ENCODE measurements at regions not wholly inside any gene's neighbourhood (a gene's known extent, or its start where the extent isn't known, plus 50 kb on each side); places are given as distances from the start of the nearest gene placed in this dataset.

DNA sequence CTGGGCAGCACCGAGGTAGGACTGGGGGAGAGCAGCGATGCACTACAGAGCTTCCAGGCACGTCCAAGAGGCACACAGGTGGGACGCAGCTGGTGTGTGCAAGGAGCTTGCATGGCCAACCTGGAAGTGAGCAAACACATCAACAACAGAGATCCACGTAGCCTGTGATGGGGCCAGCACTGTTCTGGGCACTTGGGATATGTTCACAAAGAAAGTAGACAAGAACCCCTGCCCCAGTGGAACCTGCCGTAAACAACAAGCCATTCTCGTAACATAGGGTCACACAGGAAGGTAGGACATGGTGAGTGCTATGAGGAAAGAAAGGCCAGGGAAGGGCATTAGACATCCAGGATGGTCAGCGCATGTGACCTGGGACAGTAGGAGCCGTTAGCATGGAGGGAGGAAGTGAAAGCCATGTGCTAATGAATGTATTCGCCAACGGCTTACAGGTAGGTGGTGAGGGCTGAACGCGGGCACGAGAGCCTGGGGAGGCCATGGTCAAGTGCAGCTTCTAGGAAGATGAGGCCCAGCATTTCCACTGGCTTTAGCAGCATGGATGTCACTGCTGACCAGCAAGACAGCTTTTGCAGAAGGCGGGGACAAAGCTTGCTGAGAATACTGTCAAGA, 105.5 kb downstream of the TEX26 start:
- TF ChIP-seq LEF1 (IDR thresholded peaks at IDR 0.05; ENCODE audit: borderline replicate concordance), result no peak
- no peak for TF ChIP-seq ELF4 (IDR thresholded peaks at IDR 0.05)
- no peak for TF ChIP-seq BHLHE40 (IDR thresholded peaks at IDR 0.05; ENCODE audit: borderline replicate concordance)
- CTCF ChIA-PET, result no interaction called here
- no peak for DNase-seq (ENCODE audit: extremely low spot score)
- POLR2A ChIA-PET, result no interaction called here

DNA sequence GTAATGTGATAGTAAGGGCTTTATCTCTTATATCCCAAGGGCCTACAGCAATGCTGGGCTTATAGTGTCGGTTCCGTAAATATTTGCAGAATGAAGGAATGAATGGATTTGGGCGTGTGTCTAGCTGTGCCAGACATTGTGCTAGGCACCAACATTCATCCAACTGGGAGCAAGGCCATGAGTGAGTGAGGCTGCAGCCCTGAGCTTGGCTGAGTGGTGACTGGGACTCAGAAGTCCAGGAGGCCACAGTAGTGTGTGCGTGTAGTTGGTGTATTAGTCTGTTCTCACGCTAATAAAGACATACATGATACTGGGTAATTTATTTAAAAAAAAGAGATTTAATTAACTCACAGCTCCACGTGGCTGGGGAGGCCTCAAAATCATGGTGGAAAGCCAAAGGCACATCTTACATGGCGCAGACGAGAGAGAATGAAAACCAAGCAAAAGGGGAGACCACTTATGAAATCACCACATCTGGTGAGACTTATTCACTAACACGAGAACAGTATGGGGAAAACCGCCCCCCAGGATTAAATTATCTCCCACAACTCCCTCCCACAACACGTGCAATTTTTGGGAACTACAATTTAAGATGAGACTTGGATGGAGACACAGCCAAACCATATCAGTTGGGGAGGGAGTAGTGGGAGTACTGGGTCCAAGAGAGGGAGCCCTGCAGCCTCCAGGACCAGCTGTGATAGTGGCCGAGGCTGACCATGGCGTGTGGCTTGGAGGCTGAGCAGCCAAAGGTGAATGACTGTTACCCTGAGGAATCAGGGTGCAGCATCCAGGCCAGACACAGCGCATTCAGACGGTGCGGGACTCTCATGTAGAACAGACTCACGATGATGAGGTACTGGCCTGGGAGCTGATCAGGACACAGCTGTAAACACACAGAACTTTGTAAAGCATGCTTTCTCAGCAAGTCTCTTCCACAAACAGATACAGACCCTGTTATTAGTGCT, 104.6 kb downstream of the TEX26 start:
- CTCF ChIA-PET, result no interaction called here
- POLR2A ChIA-PET, result no interaction called here
- DNase-seq (ENCODE audit: extremely low spot score), result no peak

DNA sequence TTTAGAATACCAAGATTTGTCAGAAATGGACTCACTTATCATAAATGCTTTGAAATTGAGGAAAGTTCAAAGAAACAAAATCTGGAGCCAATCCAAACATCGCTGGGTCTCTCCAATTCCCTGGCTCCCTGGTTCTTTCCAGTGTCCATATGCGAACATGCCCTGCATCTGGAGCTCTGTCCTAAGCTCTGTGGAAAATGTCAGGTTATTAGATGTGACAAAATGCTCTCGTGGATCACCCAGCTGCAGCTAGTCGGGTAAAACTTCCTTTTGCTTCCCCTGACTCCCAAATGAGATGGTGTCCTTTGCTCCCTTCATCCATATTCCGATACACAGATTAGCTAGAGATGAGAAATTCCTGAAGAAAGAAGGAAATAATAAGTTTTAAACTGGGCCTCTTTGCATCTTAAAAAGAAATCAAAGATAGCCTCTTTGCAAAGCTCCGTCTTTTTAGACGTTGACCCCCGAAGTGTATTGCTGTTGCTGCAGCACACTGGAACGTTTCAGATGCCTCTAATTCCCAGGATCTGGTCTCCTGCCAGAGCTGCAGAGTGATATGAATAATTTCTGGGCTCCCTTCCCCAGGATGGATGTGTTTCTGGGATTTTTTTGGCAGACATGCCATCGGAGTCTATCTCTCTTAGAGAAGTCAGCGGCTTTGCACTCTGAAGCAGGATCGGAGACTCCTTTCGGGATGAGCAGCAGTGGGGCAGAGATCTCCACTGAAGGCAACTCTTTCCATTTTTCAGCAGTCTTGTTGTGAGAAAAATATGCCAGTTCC, 102.9 kb downstream of the TEX26 start:
- POLR2A ChIA-PET, result no interaction called here
- no peak for TF ChIP-seq LEF1 (IDR thresholded peaks at IDR 0.05; ENCODE audit: borderline replicate concordance)
- no peak for TF ChIP-seq FOXA1 (IDR thresholded peaks at IDR 0.05)
- TF ChIP-seq SUZ12 (IDR thresholded peaks at IDR 0.05), result no peak
- no peak for TF ChIP-seq L3MBTL2 (conservative IDR thresholded peaks at IDR 0.05)
- no peak for TF ChIP-seq SP1 (IDR thresholded peaks at IDR 0.05)
- no peak for TF ChIP-seq FOXK2 (IDR thresholded peaks at IDR 0.05)
- no peak for TF ChIP-seq ARNT (IDR thresholded peaks at IDR 0.05)
- no peak for TF ChIP-seq FOXM1 (IDR thresholded peaks at IDR 0.05; ENCODE audit: borderline replicate concordance)
- TF ChIP-seq TARDBP (IDR thresholded peaks at IDR 0.05), result no peak
- no peak for TF ChIP-seq ELF4 (IDR thresholded peaks at IDR 0.05)
- TF ChIP-seq, protein P1, sequence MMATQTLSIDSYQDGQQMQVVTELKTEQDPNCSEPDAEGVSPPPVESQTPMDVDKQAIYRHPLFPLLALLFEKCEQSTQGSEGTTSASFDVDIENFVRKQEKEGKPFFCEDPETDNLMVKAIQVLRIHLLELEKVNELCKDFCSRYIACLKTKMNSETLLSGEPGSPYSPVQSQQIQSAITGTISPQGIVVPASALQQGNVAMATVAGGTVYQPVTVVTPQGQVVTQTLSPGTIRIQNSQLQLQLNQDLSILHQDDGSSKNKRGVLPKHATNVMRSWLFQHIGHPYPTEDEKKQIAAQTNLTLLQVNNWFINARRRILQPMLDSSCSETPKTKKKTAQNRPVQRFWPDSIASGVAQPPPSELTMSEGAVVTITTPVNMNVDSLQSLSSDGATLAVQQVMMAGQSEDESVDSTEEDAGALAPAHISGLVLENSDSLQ (IDR thresholded peaks at IDR 0.05), result no peak
- TF ChIP-seq BHLHE40 (IDR thresholded peaks at IDR 0.05; ENCODE audit: borderline replicate concordance), result no peak
- TF ChIP-seq HDGF (IDR thresholded peaks at IDR 0.05; ENCODE audit: borderline replicate concordance), result no peak
- TF ChIP-seq ZNF384 (IDR thresholded peaks at IDR 0.05), result no peak
- no peak for TF ChIP-seq NFRKB (IDR thresholded peaks at IDR 0.05)
- TF ChIP-seq CTBP1 (IDR thresholded peaks at IDR 0.05; ENCODE audit: borderline replicate concordance), result no peak
- DNase-seq (ENCODE audit: extremely low spot score), result no peak
- CTCF ChIA-PET, result no interaction called here

More for the DNA sequence above, 104.6 kb downstream of the TEX26 start:
- TF ChIP-seq SP1 (IDR thresholded peaks at IDR 0.05) (no peak), CTBP1 (IDR thresholded peaks at IDR 0.05; ENCODE audit: borderline replicate concordance) (no peak), TARDBP (IDR thresholded peaks at IDR 0.05) (no peak), LEF1 (IDR thresholded peaks at IDR 0.05; ENCODE audit: borderline replicate concordance) (no peak), NFRKB (IDR thresholded peaks at IDR 0.05) (no peak), ZNF384 (IDR thresholded peaks at IDR 0.05) (no peak), FOXA1 (IDR thresholded peaks at IDR 0.05) (no peak), HDGF (IDR thresholded peaks at IDR 0.05; ENCODE audit: borderline replicate concordance) (no peak), BHLHE40 (IDR thresholded peaks at IDR 0.05; ENCODE audit: borderline replicate concordance) (no peak)
- TF ChIP-seq, protein P1 (IDR thresholded peaks at IDR 0.05), result no peak

DNA sequence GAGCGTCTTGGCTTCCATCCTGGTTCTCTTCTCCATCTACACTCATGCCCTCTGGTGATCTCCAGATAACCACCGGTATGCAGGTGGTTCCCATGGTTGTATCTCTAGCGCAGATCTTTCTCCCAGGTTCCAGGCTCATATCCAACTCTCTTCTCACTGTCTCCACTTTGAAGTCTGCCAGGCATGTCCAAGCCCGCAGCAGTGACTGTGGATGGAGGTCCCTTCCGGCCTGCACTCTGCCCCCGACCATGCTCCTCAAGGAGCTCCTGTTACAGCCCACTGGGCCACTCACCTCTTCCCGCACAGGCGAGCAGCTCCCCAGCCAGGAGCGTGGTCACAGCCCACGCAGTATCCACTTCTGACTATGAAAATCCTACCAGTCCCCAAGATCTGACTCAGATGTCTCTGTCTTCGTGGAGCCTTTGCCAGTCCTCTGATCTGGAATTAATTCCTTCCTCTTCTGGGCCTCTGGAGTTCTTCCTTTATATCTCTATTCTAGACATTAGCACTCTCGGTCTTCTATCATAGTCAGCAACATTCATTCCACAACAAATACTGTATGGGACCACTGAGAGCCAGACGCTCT, 100.2 kb downstream of the TEX26 start:
- DNase-seq (ENCODE audit: extremely low spot score), result no peak
- ChIA-PET CTCF (interaction anchor here (1.6 to 2.1 kb wide), 2 partner anchors 12 to 53 kb away, joined by 4 to 5 read pairs; no protein-coding TSS in a partner anchor), POLR2A (no interaction called here)
- TF ChIP-seq NFRKB (IDR thresholded peaks at IDR 0.05), result no peak
- no peak for TF ChIP-seq CTBP1 (IDR thresholded peaks at IDR 0.05; ENCODE audit: borderline replicate concordance)
- no peak for TF ChIP-seq SUZ12 (IDR thresholded peaks at IDR 0.05)
- no peak for TF ChIP-seq BHLHE40 (IDR thresholded peaks at IDR 0.05; ENCODE audit: borderline replicate concordance)
- no peak for TF ChIP-seq FOXA1 (IDR thresholded peaks at IDR 0.05)
- TF ChIP-seq ARNT (IDR thresholded peaks at IDR 0.05), result no peak
- TF ChIP-seq L3MBTL2 (conservative IDR thresholded peaks at IDR 0.05), result no peak
- TF ChIP-seq HDGF (IDR thresholded peaks at IDR 0.05; ENCODE audit: borderline replicate concordance), result no peak
- TF ChIP-seq FOXK2 (IDR thresholded peaks at IDR 0.05), result no peak
- no peak for TF ChIP-seq TARDBP (IDR thresholded peaks at IDR 0.05)
- no peak for TF ChIP-seq FOXM1 (IDR thresholded peaks at IDR 0.05; ENCODE audit: borderline replicate concordance)
- no peak for TF ChIP-seq LEF1 (IDR thresholded peaks at IDR 0.05; ENCODE audit: borderline replicate concordance)
- TF ChIP-seq, protein P1 (IDR thresholded peaks at IDR 0.05), result no peak
- no peak for TF ChIP-seq ZNF384 (IDR thresholded peaks at IDR 0.05)
- no peak for TF ChIP-seq SP1 (IDR thresholded peaks at IDR 0.05)
- TF ChIP-seq ELF4 (IDR thresholded peaks at IDR 0.05), result no peak

DNA sequence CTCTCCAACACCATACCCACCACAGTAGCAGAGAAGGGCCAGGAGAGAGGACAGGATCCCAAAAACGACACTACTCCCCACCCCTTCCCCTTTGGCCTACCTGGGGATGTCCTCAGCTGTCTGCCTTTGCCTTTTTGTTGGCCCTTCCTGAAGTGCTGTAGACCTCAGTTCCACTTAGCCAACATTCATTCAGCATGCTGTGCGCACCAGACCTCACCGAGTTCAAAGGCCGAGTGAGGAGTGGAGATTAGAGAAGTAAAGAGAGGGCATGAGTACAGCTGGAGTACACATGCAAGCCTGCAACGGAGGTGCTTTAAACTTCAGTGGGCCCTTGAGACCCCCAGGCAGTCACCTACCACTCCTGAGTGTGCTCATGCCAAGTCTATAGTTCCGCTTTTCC, 99.0 kb downstream of the TEX26 start:
- TF ChIP-seq ARNT (IDR thresholded peaks at IDR 0.05), result no peak
- TF ChIP-seq SUZ12 (IDR thresholded peaks at IDR 0.05), result no peak
- TF ChIP-seq LEF1 (IDR thresholded peaks at IDR 0.05; ENCODE audit: borderline replicate concordance), result no peak
- TF ChIP-seq, protein P1 (IDR thresholded peaks at IDR 0.05), result no peak
- TF ChIP-seq TARDBP (IDR thresholded peaks at IDR 0.05), result no peak
- POLR2A ChIA-PET, result no interaction called here
- CTCF ChIA-PET, result interaction anchor here (1.6 to 2.1 kb wide), 2 partner anchors 13 to 52 kb away, joined by 4 to 5 read pairs; no protein-coding TSS in a partner anchor
- no peak for DNase-seq (ENCODE audit: extremely low spot score)
